ENCODE measurements at regions not wholly inside any gene's neighbourhood (a gene's known extent, or its start where the extent isn't known, plus 50 kb on each side); places are given as distances from the start of the nearest gene placed in this dataset.

- no peak for DNase-seq (ENCODE audit: low read depth)
- no peak overlapping the region for H3K4me3 ChIP-seq (ENCODE audit: low read depth, low read length)
- TF ChIP-seq CTCF (conservative IDR thresholded peaks at IDR 0.05; ENCODE audit: low read depth, low read length) = no peak
These were observed 111.5 kb upstream of the IL15 start for GRCh38 chr4:141524841-141525240.

- DNase-seq (ENCODE audit: low read depth) = no peak
These were observed 105.8 kb upstream of the IL15 start for GRCh38 chr4:141530627-141531026.

GRCh38 chr4:141534985-141535384 is 101.4 kb upstream of the IL15 start:
- DNase-seq (ENCODE audit: low read depth) = no peak
- no peak for TF ChIP-seq CTCF (conservative IDR thresholded peaks at IDR 0.05; ENCODE audit: low read depth, low read length)
- no peak overlapping the region for H3K4me3 ChIP-seq (ENCODE audit: low read depth, low read length)

More at GRCh38 chr4:141530627-141531026, 105.8 kb upstream of the IL15 start:
- no peak overlapping the region for H3K4me3 ChIP-seq (ENCODE audit: low read depth, low read length)
- no peak for TF ChIP-seq CTCF (conservative IDR thresholded peaks at IDR 0.05; ENCODE audit: low read depth, low read length)

GRCh38 chr4:141538001-141538400 is 98.4 kb upstream of the IL15 start:
- DNase-seq (ENCODE audit: low read depth) = no peak
- TF ChIP-seq CTCF (conservative IDR thresholded peaks at IDR 0.05; ENCODE audit: low read depth, low read length) = no peak
- H3K4me3 ChIP-seq (ENCODE audit: low read depth, low read length) = no peak overlapping the region

- no peak overlapping the region for H3K4me3 ChIP-seq (ENCODE audit: low read depth, low read length)
- TF ChIP-seq CTCF (conservative IDR thresholded peaks at IDR 0.05; ENCODE audit: low read depth, low read length) = no peak
- no peak for DNase-seq (ENCODE audit: low read depth)
These were observed 95.7 kb upstream of the IL15 start for GRCh38 chr4:141540643-141541042.

GRCh38 chr4:141541851-141542250 is 94.5 kb upstream of the IL15 start:
- no peak for TF ChIP-seq CTCF (conservative IDR thresholded peaks at IDR 0.05; ENCODE audit: low read depth, low read length)
- no peak for DNase-seq (ENCODE audit: low read depth)
- H3K4me3 ChIP-seq (ENCODE audit: low read depth, low read length) = no peak overlapping the region

GRCh38 chr4:141543176-141543575 is 93.2 kb upstream of the IL15 start:
- TF ChIP-seq CTCF (conservative IDR thresholded peaks at IDR 0.05; ENCODE audit: low read depth, low read length) = no peak
- no peak overlapping the region for H3K4me3 ChIP-seq (ENCODE audit: low read depth, low read length)
- no peak for DNase-seq (ENCODE audit: low read depth)
